Activated CD8-positive, alpha-beta memory T cell treated with anti-CD3 and anti-CD28 coated beads, Interleukin-2, amount 50 U/mL, for 1 hour (primary cell): ENCODE measurements at regions not wholly inside any gene's neighbourhood (a gene's known extent, or its start where the extent isn't known, plus 50 kb on each side); places are given as distances from the start of the nearest gene placed in this dataset.

Source experiments
- DNase-seq: peaks from one replicate; pipeline ENCODE4 v3.0.0-alpha.2; 2020; ENCODE audit errors: extremely low read depth

- no peak for DNase-seq
Observed at GRCh38 chr1:239731082-239731748, 344.8 kb downstream of the CHRM3 start.

- no peak for DNase-seq
Observed at GRCh38 chr1:239732770-239733169, 346.4 kb downstream of the CHRM3 start.

GRCh38 chr1:239733995-239734394 lies 347.6 kb downstream of the CHRM3 start:
- DNase-seq = no peak

GRCh38 chr1:239735111-239735510 lies 348.7 kb downstream of the CHRM3 start:
- DNase-seq = no peak

- DNase-seq = no peak
Observed at GRCh38 chr1:239736479-239736878, 350.1 kb downstream of the CHRM3 start.

GRCh38 chr1:239739375-239739774 lies 352.3 kb upstream of the FMN2 start:
- DNase-seq = no peak

GRCh38 chr1:239739919-239740318 lies 351.8 kb upstream of the FMN2 start:
- no peak for DNase-seq

- no peak for DNase-seq
Observed at GRCh38 chr1:239742416-239743109, 349.1 kb upstream of the FMN2 start.

GRCh38 chr1:239744851-239745250 lies 346.8 kb upstream of the FMN2 start:
- DNase-seq = no peak

- no peak for DNase-seq
Observed at GRCh38 chr1:239755107-239755912, 336.4 kb upstream of the FMN2 start.

GRCh38 chr1:239757716-239758115 lies 334.0 kb upstream of the FMN2 start:
- DNase-seq = no peak

- no peak for DNase-seq
Observed at GRCh38 chr1:239758756-239759155, 332.9 kb upstream of the FMN2 start.

- DNase-seq = no peak
Observed at GRCh38 chr1:239761509-239761908, 330.2 kb upstream of the FMN2 start.

- DNase-seq = no peak
Observed at GRCh38 chr1:239763850-239764249, 327.8 kb upstream of the FMN2 start.

- DNase-seq = no peak
Observed at GRCh38 chr1:239764546-239764945, 327.1 kb upstream of the FMN2 start.

GRCh38 chr1:239765163-239765562 lies 326.5 kb upstream of the FMN2 start:
- DNase-seq = no peak

- no peak for DNase-seq
Observed at GRCh38 chr1:239771550-239771949, 320.1 kb upstream of the FMN2 start.

- no peak for DNase-seq
Observed at GRCh38 chr1:239772446-239772845, 319.2 kb upstream of the FMN2 start.

- no peak for DNase-seq
Observed at GRCh38 chr1:239775466-239775865, 316.2 kb upstream of the FMN2 start.

GRCh38 chr1:239778208-239778813 lies 313.4 kb upstream of the FMN2 start:
- DNase-seq = no peak

GRCh38 chr1:239779962-239780361 lies 311.7 kb upstream of the FMN2 start:
- DNase-seq = no peak

- DNase-seq = no peak
Observed at GRCh38 chr1:239784896-239785295, 306.8 kb upstream of the FMN2 start.
